ENCODE measurements at regions not wholly inside any gene's neighbourhood (a gene's known extent, or its start where the extent isn't known, plus 50 kb on each side); places are given as distances from the start of the nearest gene placed in this dataset.

GRCh38 chr3:13239467-13239760 lies 166.2 kb upstream of the IQSEC1 start:
- TF ChIP-seq, protein P1, sequence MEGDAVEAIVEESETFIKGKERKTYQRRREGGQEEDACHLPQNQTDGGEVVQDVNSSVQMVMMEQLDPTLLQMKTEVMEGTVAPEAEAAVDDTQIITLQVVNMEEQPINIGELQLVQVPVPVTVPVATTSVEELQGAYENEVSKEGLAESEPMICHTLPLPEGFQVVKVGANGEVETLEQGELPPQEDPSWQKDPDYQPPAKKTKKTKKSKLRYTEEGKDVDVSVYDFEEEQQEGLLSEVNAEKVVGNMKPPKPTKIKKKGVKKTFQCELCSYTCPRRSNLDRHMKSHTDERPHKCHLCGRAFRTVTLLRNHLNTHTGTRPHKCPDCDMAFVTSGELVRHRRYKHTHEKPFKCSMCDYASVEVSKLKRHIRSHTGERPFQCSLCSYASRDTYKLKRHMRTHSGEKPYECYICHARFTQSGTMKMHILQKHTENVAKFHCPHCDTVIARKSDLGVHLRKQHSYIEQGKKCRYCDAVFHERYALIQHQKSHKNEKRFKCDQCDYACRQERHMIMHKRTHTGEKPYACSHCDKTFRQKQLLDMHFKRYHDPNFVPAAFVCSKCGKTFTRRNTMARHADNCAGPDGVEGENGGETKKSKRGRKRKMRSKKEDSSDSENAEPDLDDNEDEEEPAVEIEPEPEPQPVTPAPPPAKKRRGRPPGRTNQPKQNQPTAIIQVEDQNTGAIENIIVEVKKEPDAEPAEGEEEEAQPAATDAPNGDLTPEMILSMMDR (IDR thresholded peaks at IDR 0.05) = no peak
- no peak for TF ChIP-seq POLR2A (IDR thresholded peaks at IDR 0.05)

Data from Peyer's patch (tissue), 4 donors.